ENCODE measurements at regions not wholly inside any gene's neighbourhood (a gene's known extent, or its start where the extent isn't known, plus 50 kb on each side); places are given as distances from the start of the nearest gene placed in this dataset.

DNA sequence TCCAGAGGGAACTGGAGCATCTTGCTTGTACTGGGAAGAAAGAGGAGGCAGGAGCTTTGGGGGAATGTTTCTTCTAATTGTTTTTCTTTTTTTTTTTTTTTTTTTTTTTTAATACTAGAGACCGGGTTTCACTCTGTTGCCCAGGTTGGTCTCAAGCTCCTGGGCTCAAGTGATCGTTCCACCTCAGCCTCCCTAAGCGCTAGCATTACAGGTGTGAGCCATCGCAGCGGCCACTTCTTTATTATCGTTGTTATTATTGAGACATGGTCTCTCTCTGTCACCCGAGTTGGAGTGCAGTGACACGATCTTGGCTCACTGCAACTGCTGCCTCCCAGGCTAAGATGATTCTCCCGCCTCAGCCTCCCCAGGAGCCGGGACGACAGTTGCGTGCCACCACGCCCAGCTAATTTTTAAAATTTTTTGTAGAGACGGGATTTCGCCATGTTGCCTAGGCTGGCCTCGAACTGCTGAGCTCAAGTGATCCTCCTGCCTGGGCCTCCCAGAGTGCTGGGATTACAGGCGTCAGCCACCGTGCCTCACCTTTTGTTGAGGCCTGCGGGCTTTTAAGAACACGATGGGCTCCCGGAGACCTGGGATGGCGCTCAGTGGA lies 137.3 kb upstream of the GSE1 start:
- no peaks in the 10 kb centered on the region for H3K4me1 Mint-ChIP-seq (ENCODE audit: low read depth)
- no peak overlapping the region for H3K27ac Mint-ChIP-seq
- no peak overlapping the region for H3K4me3 Mint-ChIP-seq
- intact Hi-C loops (cut with micrococcal nuclease) = no loop called here
- no peaks in the 10 kb centered on the region for H3K9me3 Mint-ChIP-seq
- H3K36me3 Mint-ChIP-seq (ENCODE audit: low read depth) = no peaks in the 10 kb centered on the region
- no peak for DNase-seq (ENCODE audit: low spot score)
- H3K27me3 Mint-ChIP-seq (ENCODE audit: insufficient read depth) = no peaks in the 10 kb centered on the region

DNA sequence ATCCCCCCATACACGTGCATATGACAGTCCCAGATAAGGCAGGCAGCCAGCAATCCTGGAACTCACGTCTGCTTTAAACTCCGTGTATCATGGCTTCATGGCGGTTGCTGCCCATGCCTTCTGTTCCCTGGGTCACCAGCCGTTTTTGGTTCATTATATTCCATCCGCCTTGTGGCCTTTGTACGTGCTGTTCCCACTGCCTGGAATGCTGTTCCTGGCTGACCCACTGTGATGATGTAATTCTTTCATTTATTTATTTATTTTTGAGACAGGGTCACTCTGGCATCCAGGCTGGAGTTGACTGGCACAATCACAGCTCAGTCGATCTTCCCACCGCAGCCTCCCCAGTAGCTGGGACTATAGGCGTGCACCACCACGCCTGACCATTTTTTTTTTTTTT lies 136.7 kb upstream of the GSE1 start:
- Mint-ChIP-seq H3K27ac (no peak overlapping the region), H3K36me3 (ENCODE audit: low read depth) (no peaks in the 10 kb centered on the region), H3K9me3 (no peaks in the 10 kb centered on the region), H3K4me3 (no peak overlapping the region), H3K4me1 (ENCODE audit: low read depth) (no peaks in the 10 kb centered on the region), H3K27me3 (ENCODE audit: insufficient read depth) (no peaks in the 10 kb centered on the region)
- no peak for DNase-seq (ENCODE audit: low spot score)
- intact Hi-C loops (cut with micrococcal nuclease) = no loop called here

GRCh38 chr16:85477801-85478363 lies 135.2 kb upstream of the GSE1 start:
- H3K27me3 Mint-ChIP-seq (ENCODE audit: insufficient read depth) = no peaks in the 10 kb centered on the region
- no peak for DNase-seq (ENCODE audit: low spot score)
- H3K9me3 Mint-ChIP-seq = no peaks in the 10 kb centered on the region
- H3K4me3 Mint-ChIP-seq = no peak overlapping the region
- intact Hi-C loops (cut with micrococcal nuclease) = no loop called here
- H3K27ac Mint-ChIP-seq = no peak overlapping the region
- H3K36me3 Mint-ChIP-seq (ENCODE audit: low read depth) = no peaks in the 10 kb centered on the region
- no peaks in the 10 kb centered on the region for H3K4me1 Mint-ChIP-seq (ENCODE audit: low read depth)

GRCh38 chr16:85479972-85480726 lies 133.0 kb upstream of the GSE1 start:
- DNase-seq (ENCODE audit: low spot score) = no peak
- H3K9me3 Mint-ChIP-seq = no peaks in the 10 kb centered on the region
- no peaks in the 10 kb centered on the region for H3K36me3 Mint-ChIP-seq (ENCODE audit: low read depth)
- H3K4me1 Mint-ChIP-seq (ENCODE audit: low read depth) = no peaks in the 10 kb centered on the region
- H3K4me3 Mint-ChIP-seq = no peak overlapping the region
- no peak overlapping the region for H3K27ac Mint-ChIP-seq
- intact Hi-C loops (cut with micrococcal nuclease) = no loop called here
- no peaks in the 10 kb centered on the region for H3K27me3 Mint-ChIP-seq (ENCODE audit: insufficient read depth)

GRCh38 chr16:85480727-85481101 lies 132.4 kb upstream of the GSE1 start:
- DNase-seq (ENCODE audit: low spot score) = no peak
- H3K4me3 Mint-ChIP-seq = no peak overlapping the region
- no peaks in the 10 kb centered on the region for H3K27me3 Mint-ChIP-seq (ENCODE audit: insufficient read depth)
- H3K9me3 Mint-ChIP-seq = no peaks in the 10 kb centered on the region
- intact Hi-C loops (cut with micrococcal nuclease) = no loop called here
- no peaks in the 10 kb centered on the region for H3K36me3 Mint-ChIP-seq (ENCODE audit: low read depth)
- no peaks in the 10 kb centered on the region for H3K4me1 Mint-ChIP-seq (ENCODE audit: low read depth)
- H3K27ac Mint-ChIP-seq = no peak overlapping the region

- intact Hi-C loops (cut with micrococcal nuclease) = no loop called here
- no peaks in the 10 kb centered on the region for H3K4me1 Mint-ChIP-seq (ENCODE audit: low read depth)
- H3K9me3 Mint-ChIP-seq = no peaks in the 10 kb centered on the region
- H3K4me3 Mint-ChIP-seq = no peak overlapping the region
- DNase-seq (ENCODE audit: low spot score) = no peak
- no peaks in the 10 kb centered on the region for H3K36me3 Mint-ChIP-seq (ENCODE audit: low read depth)
- H3K27me3 Mint-ChIP-seq (ENCODE audit: insufficient read depth) = no peaks in the 10 kb centered on the region
- no peak overlapping the region for H3K27ac Mint-ChIP-seq
Measured at GRCh38 chr16:85481206-85481605, 131.9 kb upstream of the GSE1 start.

DNA sequence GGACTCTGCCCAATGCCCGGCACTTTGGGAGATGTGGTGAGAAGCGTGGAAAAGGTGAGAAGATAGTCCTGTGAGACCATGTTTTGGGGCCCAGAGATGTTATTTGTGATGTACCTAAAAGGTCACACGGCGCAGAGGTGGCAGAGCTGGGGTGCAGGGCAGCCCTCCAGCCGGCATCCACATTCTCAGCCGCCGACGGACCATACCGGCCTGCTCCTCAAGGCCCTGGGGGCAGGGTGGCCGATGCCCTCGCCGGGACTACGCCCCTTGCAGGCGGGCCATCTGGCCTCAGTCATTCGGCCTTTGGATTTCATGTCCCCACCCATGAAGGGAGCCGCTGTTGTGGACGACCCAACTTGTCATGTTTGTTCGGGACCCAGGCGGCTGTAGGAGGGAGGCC lies 131.4 kb upstream of the GSE1 start:
- H3K27ac Mint-ChIP-seq = no peak overlapping the region
- no peaks in the 10 kb centered on the region for H3K9me3 Mint-ChIP-seq
- intact Hi-C loops (cut with micrococcal nuclease) = no loop called here
- H3K27me3 Mint-ChIP-seq (ENCODE audit: insufficient read depth) = no peaks in the 10 kb centered on the region
- no peak overlapping the region for H3K4me3 Mint-ChIP-seq
- no peaks in the 10 kb centered on the region for H3K36me3 Mint-ChIP-seq (ENCODE audit: low read depth)
- no peaks in the 10 kb centered on the region for H3K4me1 Mint-ChIP-seq (ENCODE audit: low read depth)
- no peak for DNase-seq (ENCODE audit: low spot score)

- Mint-ChIP-seq H3K4me3 (no peak overlapping the region), H3K4me1 (ENCODE audit: low read depth) (no peaks in the 10 kb centered on the region), H3K9me3 (no peaks in the 10 kb centered on the region), H3K36me3 (ENCODE audit: low read depth) (no peaks in the 10 kb centered on the region), H3K27me3 (ENCODE audit: insufficient read depth) (no peaks in the 10 kb centered on the region), H3K27ac (no peak overlapping the region)
- no peak for DNase-seq (ENCODE audit: low spot score)
- intact Hi-C loops (cut with micrococcal nuclease) = no loop called here
Measured at GRCh38 chr16:85483424-85483823, 129.7 kb upstream of the GSE1 start.

GRCh38 chr16:85484347-85485300 lies 128.5 kb upstream of the GSE1 start:
- DNase-seq (ENCODE audit: low spot score) = no peak
- intact Hi-C loops (cut with micrococcal nuclease) = no loop called here
- Mint-ChIP-seq H3K4me1 (ENCODE audit: low read depth) (no peaks in the 10 kb centered on the region), H3K4me3 (no peak overlapping the region), H3K27ac (no peak overlapping the region), H3K9me3 (no peaks in the 10 kb centered on the region), H3K27me3 (ENCODE audit: insufficient read depth) (no peaks in the 10 kb centered on the region), H3K36me3 (ENCODE audit: low read depth) (no peaks in the 10 kb centered on the region)

GRCh38 chr16:85485379-85485778 lies 127.7 kb upstream of the GSE1 start:
- no peak for DNase-seq (ENCODE audit: low spot score)
- H3K9me3 Mint-ChIP-seq = no peaks in the 10 kb centered on the region
- no peak overlapping the region for H3K27ac Mint-ChIP-seq

DNA sequence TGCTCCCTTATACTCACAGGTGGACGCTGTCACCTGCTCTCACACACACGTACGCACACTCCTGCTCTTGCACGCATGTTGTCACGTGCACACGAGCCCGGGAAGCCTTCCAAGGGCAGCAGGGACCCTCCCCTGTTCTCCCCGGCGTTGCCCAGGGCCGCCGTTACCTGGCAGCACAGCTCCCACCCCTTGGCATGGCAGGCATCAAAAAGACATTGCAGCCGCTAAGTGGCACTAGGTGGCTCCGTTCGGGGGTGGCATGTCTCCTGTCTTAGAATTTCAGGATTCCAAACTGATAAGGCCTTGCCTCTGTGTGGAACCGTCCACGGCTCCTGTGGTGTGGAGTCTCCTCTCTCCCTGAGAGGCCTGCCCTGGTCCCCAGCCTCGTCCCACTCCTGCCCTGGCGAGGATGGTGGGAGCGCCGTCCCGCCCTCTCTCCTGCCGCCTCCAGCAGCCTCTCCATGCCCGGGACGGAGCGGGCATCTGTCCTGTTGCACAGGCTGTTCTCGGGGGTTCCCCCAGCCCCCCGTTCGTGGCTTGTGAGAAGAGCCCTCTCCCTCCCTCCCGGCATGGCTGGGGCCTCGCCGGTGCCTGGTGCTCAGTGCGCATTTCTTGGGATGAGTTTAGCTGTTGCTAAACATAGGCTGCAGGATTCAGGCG lies 126.7 kb upstream of the GSE1 start:
- no peaks in the 10 kb centered on the region for H3K27me3 Mint-ChIP-seq (ENCODE audit: insufficient read depth)
- H3K4me3 Mint-ChIP-seq = no peak overlapping the region
- H3K4me1 Mint-ChIP-seq (ENCODE audit: low read depth) = no peaks in the 10 kb centered on the region
- H3K27ac Mint-ChIP-seq = no peak overlapping the region
- H3K36me3 Mint-ChIP-seq (ENCODE audit: low read depth) = no peaks in the 10 kb centered on the region
- H3K9me3 Mint-ChIP-seq = no peaks in the 10 kb centered on the region
- DNase-seq (ENCODE audit: low spot score) = no peak
- intact Hi-C loops (cut with micrococcal nuclease) = no loop called here

More at GRCh38 chr16:85485379-85485778, 127.7 kb upstream of the GSE1 start:
- no peak overlapping the region for H3K4me3 Mint-ChIP-seq
- H3K36me3 Mint-ChIP-seq (ENCODE audit: low read depth) = no peaks in the 10 kb centered on the region
- intact Hi-C loops (cut with micrococcal nuclease) = no loop called here
- no peaks in the 10 kb centered on the region for H3K4me1 Mint-ChIP-seq (ENCODE audit: low read depth)
- H3K27me3 Mint-ChIP-seq (ENCODE audit: insufficient read depth) = no peaks in the 10 kb centered on the region

DNA sequence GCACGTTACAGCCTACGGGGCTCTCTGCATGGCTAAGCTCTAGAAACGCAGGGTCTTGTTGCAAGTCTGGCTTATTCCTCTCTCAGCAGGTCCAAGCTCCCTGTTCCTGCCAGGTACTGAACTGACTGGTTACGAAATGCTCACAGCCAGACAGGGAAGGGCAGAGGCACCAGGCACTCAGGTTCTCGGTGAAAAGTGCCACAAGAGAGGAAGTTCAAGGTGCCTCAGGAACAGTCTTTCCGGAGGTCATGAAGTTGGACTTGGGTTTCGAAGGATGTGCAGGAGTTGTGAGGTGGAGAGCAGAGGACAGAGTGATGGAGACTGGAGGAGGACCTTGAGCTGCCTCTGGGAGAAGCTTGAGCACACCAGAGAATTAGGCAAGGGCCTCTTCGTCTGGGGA lies 124.7 kb upstream of the GSE1 start:
- Mint-ChIP-seq H3K27ac (no peak overlapping the region), H3K27me3 (ENCODE audit: insufficient read depth) (peaks cover 2% of the 10 kb centered on the region), H3K9me3 (no peaks in the 10 kb centered on the region), H3K36me3 (ENCODE audit: low read depth) (no peaks in the 10 kb centered on the region), H3K4me1 (ENCODE audit: low read depth) (no peaks in the 10 kb centered on the region), H3K4me3 (no peak overlapping the region)
- no peak for DNase-seq (ENCODE audit: low spot score)
- intact Hi-C loops (cut with micrococcal nuclease) = no loop called here

Data from activated T-helper 1 cell treated with anti-CD3 and anti-CD28 coated beads, Interleukin-12 subunit alpha, Interleukin-12 subunit beta, Interleukin-2, Interleukin-4 antibody, amounts not matched to agents 30 ng/mL and 10 ng/mL and 1 ng/mL, durations not matched to agents 14 hours and 24 hours and 36 hours (primary cell).